ENCODE measurements at regions not wholly inside any gene's neighbourhood (a gene's known extent, or its start where the extent isn't known, plus 50 kb on each side); places are given as distances from the start of the nearest gene placed in this dataset.

DNA sequence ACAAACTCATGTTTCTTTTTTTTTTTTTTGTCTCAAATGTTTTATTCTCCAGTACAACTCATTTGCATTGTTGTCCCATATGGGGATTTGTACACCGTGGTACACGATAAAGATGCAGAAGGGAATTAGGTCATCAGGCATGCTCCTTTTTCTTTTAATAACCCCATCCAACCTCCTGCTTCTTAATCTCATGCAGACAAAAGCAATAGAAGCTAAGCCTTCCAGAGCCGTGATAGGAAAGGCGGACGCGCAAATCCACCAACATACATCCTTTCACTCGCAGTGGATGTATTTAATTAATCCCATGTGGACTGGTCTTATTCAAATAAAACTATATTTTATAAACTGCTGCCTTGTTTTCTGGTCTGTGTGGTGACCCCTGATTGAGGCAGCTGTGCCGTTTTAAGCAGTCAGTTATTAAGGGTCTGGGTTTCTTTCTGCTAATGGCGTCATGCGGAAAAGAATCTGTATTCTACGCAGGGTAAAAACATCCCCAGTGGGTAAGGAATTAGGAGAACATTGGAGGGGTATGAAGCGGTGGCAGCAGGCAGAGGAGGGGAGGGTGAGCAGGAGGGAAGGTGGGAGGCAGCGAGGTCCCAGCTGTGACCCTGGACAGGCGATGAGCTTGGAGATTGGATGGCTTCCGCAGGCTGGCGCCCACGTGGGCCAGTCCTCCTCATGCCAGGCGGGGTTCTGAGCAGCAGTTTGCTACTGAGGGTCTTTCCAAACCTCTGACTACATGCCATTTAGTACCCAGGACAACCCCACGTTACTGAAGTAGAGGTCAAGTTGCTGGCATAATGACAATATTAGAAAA is 172.8 kb downstream of the LINC00237 start:
- DNase-seq = no peak

DNA sequence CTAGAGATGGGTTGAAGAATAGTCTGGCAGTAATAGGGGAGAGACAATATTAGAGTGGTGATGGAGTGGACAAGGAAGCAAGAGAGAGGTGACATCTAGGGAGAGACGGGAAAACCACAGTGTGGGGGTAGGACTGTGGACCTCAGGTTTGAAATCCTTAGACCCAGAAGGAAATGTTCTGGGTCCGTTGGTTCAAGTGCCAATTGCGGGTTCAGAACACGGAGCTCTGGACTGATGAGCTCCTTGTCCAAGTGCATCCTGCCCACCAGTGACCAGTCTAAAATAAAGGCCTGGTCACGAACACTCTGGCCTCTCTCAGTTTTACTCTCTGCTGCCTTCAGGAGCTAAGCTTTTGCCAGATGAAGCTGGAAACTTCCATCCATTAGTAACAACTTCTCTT is 174.0 kb downstream of the LINC00237 start:
- DNase-seq = no peak

DNA sequence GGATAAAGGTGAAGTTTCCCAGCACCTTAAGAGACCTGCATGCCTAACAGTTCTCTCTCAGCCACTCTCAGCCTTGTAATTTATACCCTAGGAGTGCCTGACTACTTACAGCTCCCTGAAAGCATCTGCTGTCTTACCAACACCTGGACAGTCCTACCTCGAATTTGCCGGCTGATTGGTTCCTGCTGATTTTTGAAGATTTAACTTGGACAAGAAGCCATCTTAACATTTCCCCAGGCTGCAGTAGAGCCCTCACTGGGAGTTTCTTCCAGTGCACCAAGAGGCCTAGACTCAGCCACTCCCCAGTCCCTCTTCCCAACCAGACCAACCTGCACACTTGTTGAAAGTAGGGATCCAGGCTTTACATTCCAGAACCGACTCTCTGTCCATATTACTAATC is 174.5 kb downstream of the LINC00237 start:
- no peak for DNase-seq

DNA sequence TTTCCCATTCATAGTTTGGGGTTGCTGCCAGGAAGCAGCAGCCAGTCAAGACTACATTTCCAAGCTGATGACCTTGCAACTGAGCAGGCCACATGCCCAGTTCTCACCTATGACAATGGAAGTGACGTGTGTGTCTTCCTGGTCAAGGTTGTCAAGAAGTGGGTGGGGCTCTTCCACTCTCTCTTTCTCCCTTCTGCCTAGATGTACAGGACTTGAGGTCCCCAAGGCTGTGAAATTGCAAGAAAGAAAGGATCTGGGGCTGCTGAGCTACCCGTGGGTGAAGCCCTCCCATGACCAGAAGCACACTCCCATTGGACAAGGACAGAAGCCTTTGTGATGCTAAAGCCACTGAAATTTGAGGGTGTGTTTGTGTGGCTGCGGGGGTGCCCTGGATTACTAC is 175.1 kb downstream of the LINC00237 start:
- DNase-seq = no peak

DNA sequence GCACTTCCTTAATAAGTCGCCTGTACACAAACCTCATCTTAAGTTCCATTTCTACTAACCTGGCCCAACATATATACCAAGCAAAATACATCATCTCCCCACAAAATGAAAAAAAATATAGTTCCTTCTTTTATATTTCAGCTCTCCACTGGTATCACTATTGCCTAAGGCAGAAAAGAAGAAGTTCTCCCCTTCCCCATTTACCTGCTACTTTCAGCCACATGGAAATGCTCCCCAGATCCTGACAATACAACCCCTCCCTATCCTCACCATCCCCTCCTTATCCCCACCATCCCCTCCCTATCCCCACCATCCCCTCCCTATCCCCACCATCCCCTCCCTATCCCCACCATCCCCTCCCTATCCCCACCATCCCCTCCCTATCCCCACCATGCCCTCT is 175.7 kb downstream of the LINC00237 start:
- no peak for DNase-seq

DNA sequence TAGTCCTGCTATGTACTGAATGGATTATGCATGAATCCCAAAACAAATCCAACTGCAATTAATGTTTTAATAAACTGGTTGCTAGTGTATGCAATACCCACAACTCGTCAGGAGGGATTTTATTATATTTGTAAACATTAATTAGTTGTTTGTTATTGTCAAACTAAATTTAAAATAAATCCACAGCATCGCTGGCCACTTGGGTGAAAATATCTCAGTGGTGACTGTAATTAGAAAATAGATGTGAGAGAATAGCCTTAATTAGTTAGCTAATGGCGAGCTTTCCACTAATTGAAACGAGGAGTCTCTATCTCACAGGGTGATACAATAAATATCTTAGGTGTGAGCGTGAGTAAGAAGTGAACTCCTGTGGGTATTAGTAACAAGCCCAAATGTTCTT is 176.8 kb downstream of the LINC00237 start:
- no peak for DNase-seq

DNA sequence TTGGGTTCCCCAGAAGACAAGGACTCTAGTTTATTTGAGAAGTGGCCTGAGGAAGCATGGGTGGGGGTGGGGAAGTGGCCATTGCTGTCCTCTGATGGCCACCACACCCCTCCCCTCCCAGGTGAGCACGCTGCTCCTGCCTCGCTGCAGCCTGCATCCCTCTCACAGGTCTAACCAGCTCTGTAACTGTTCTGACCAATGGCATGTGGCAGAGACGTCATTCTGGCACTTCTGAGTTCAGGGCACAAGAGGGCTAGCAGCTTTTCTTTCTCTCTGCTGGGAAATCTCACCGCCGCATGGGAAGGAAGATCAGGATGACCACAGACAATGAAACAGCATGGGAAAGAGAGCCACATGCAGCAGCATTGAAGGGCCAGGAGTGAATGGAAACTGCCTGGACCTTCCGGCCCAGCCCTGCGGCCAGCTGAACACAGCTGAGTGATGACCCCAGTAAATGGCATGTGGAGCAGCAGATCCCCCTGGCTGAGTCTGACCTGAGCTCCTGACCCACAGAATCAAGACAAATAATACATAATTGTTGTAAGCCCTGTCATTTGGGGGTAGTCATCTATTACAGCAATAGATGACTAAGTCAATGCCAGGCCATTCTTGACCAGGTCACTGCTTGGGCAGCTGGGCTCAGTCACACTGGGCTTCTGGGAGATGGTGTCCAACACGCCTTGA is 179.8 kb downstream of the LINC00237 start:
- DNase-seq = no peak

DNA sequence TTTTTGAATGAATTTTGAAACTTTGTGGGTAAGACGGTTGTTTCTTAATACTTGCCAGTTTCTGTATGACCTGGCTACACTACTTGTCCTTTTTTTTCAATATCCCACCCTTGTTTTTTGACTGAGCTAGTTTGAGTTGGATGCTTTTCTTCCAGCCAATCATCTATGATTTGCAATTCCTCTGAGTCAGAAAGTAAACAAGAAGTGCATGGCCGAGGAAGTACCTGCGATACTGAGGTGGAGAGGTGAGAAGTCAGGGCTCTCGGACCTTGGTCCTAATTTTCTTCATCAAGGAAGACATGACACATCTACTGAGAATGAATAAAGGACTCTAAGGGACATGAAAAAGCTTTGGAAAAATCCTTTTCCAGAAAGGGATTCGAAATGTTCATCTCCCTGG is 185.7 kb downstream of the LINC00237 start:
- DNase-seq = no peak

DNA sequence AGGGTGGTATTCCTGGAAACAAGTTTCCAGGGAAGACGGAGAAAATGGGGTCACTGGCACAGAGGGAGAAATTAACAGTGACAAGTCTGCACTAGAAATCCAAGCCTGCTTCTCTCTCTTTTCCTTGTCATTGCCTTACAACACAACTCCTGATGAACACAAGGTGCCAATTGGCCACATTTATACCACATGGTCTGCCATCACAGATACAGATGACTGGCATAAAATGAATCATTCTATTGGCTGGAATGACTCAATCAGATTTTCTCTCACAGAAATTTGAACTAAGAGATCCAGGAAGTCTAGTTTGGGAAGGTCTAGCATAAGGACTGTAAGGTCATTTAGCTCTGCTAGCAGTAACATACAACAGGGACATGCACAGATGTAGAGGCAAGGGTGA is 190.3 kb downstream of the LINC00237 start:
- no peak for DNase-seq

DNA sequence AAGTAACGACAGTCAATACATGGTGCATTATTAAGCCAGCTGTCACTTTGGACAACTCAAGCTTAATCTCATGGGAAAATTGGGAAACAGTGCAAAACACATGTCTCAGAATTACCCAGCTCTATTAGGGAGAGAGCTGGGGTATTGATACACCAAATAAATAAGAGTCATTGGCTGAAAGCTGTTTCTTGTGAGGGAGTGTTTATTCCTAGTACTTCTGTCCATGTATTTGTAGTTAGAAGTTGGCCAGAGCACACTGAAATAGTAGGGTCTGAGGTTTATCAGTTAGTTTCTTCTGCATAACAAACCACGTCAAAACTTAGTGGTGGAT is 192.0 kb upstream of the RALGAPA2 start:
- DNase-seq = no peak

DNA sequence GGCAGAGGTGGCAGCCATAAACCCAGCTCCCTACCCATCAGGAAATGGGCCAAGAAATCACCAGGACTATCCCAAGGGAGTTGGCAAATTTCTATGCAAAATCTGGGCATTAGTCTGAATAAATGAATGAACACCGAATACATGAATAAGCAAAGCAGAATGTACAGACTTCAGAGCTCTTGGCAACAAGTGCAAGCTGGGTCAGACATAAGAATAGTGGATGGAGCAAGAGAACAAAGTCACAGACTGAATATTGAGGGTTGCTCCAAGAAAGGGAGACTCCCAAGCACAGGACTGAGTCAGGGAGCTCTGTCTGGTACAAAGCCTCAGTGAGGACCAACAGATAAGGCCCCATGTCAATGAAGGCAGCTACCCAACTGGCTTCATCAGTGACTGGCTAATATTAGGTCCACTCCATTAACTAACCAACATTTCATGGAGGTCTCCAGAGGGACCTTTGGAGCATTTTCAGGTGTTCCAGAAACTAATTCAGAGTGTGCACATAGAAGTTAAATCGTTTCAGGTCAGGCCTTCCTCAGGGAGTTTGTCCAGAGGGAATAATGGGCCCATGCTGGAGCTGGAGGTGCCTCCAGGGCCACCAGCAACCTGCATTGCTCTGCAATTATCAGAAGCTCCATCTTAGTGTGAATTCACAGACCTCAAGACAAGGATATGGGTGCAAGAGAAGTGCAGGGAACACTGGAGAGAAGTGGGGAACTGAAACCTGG is 191.5 kb upstream of the RALGAPA2 start:
- no peak for DNase-seq

DNA sequence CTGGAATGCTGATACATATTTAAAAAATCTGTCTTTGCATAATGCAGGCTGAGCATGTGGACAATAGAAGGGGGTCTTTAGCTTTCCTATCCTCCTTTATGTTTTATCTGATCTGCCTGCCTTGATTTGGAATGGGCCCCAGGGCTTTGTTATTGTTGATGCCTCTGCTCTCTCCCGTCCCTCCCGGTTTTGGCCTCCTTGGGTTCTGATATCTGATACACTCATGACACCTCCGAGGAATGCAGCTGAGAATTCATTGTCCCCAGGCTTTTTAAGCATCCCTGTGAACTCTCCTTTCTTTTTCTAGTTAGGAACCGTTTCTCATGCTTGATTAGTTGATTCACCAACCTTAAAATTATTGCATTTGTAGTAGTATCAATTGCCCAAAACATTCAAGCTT is 185.5 kb upstream of the RALGAPA2 start:
- DNase-seq = no peak

DNA sequence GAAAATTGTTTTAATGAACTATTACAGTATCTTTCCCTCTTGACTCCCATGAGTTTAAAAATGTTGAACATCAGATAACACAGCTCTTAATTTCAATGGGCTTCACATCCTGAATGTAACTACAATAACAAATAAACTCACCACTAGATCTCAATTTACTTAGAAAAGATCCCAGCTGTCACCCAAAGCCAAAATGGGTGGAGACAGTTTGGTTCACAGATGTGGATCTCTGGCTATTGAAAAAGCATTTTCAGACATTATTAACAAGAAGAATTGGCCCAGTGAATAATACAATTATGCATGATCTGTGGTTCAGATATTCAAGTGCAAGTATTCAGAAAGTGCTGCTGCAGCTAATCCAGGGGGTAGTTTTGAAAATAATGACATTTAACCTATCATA is 184.7 kb upstream of the RALGAPA2 start:
- peak; percentile 44 for DNase-seq

DNA sequence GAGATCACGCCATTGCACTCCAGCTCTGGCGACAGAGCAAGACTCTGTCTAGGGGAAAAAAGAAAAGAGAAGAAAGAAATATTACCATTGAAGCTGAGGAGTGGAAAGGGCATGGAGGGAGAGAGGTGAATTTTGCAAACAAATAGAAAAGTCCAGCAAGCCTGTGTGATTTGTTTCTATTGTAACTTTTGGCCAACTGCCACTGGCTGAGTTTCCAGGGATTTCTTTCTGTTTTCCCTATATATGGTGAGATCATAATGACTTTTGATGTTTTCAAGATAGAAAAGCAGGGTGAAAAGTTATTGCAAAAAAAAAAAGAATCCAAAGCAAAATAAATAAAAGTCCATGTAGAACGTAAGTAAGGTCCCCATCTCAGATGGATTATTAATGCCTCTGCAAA is 184.2 kb upstream of the RALGAPA2 start:
- peak; percentile 39 for DNase-seq

DNA sequence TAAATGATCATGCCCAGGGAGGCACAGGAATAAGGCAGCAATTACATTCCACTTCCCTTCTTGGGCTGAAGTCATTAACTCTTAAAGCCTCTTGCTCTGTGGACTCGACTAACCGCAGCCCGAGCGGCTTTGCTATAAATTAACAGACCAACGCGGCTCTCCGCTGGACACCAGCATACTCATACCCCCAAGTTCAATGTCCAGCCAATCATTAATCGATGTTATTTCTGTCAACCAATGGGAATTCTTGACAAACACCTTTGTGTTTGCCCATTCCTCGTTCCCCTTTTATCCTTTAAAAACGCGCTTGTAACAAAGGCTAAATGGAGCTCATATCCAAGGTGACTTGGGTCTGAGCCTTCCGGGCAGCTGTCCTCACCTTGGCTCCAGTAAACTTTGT is 183.1 kb upstream of the RALGAPA2 start:
- no peak for DNase-seq

DNA sequence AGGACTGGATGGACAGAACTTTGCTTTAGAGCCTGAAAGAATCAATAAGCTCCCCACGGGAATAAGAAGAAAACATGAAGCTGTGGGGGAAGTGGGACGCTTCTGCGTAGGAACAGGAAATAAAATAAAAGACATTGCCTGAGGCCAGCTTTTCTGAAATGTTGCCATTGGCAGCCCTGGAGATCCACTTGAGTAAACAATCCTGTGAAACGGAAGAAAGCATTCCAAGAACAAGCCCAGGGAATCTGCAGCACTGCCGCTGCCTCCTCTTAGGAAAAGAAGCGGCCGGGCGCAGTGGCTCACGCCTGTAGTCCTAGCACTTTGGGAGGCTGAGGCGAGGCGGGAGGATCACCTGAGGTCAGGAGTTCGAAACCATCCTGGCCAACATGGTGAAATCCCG is 182.3 kb upstream of the RALGAPA2 start:
- DNase-seq = peak; percentile 63

DNA sequence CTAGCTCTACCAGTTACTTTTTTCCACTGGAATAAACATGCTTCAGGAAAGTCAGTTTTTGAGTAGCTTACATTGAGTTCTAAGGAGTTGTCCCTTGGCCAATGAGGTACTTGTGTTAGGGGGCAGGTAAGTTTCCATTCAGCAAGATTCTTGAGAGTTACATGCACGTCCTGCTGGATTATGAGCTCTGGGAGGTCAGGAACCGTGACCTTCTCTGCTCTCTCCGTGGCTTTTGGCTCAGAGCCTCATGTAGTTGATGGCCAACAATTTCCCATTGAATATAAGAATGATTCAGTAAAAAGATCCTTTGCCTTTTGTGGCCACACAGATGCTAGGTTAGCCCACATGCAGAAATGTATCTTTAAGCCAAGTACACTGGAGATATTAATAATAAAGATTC is 181.8 kb upstream of the RALGAPA2 start:
- DNase-seq = no peak

DNA sequence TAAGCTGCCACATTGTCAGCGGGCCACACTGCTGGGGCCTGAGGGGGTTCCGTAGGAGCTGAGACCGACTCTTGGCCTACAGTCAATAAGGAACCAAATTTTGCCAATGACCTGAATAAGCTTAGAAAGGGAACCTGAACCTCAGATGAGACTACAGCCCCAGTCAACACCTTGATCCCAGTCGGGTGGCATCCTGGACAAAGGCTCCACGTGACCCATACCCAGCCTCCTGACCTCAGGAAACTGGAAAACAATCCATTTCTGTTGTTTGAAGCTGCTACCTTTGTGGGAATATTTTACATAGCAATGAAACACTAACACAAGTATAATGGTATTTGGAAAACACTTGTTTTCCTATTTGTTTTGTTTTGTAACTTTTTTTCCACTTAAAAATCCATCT is 179.9 kb upstream of the RALGAPA2 start:
- DNase-seq = no peak

DNA sequence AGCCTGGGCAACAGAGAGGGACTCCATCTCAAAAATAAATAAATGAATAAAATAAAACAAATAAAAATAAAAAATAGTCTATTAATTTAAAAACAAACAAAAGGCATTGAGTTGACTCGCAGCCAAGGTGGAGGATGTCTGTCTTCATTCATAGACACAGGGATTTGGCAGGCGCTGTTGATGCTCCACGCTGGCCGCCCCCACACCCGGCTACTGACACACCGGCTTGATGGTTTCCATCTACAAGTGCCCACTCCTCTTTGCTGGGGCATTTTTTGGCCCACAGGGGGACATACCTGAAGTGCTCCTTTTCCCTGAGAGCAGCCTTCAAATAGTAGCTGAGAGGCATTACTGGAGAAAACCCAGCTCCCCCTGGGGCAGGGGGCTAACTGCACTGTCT is 178.3 kb upstream of the RALGAPA2 start:
- DNase-seq = no peak

DNA sequence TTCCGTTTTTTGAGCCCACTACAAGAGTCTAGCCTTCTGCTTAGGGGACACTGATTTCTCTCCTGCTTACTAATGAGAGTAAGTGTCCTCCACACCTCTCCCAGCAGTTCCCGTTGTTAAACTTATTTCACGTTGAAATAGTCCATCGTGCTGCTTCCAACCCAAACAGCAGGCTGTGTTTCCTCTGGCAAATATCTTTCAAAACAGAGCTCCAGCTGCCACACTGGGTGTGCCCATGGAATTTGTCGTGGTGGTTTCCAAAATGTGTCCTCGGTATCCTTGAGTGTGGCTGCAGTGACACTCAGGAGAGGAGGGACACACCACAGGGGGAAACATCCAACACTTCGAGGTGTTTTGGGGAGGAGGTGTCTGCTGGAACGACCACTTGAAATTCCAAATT is 176.5 kb upstream of the RALGAPA2 start:
- no peak for DNase-seq

DNA sequence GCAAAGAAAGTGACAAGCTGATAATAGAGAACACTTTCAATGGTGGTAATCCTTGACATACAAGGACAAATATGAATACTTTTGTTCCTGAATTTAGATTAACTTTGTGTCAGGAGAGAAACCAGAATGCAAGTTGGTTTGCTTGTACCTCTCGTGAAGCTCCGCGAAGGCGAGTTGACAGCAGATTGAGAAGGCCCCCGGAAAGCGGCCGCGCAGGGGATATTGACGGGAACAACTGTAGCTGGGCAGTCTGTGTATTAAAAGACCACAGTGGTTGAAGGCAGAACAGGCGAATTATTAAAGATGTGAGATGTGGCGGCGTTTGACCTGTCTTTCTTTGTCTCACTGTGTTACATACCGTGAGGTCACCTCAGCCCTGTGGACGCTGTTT is 175.8 kb upstream of the RALGAPA2 start:
- no peak for DNase-seq

DNA sequence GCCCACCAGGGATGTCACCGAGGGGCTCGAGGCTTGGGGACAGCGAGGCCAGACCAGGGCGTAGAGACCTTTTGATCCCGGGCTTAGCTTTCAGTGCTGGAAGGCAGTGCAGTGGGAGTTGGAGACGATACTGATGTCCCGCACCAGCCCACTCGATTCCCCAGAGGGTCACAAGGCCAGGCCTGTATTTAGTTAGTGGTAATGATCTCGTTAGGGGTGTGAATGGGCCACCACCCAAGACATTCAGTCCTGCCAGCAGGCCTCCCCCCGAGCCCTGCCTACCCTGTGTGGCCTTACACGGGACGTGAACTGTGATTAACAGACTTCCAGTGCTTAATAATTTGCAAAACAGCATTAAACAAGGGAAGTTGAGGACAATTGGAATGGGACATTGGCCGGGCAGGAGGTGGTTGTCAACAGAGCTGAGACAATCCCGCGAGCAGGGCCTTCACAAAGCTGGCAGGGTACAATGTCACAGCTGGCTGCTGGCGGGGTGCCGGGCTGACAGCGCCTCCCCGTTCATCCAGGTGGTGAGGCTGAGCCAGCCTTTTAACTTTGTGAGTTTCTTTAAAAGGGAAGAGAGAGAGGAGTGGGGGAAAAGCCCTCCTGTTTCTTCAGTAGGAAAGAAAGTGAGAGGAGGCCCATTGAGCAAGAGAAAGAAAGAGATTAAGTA is 175.3 kb upstream of the RALGAPA2 start:
- DNase-seq = peak; percentile 17

DNA sequence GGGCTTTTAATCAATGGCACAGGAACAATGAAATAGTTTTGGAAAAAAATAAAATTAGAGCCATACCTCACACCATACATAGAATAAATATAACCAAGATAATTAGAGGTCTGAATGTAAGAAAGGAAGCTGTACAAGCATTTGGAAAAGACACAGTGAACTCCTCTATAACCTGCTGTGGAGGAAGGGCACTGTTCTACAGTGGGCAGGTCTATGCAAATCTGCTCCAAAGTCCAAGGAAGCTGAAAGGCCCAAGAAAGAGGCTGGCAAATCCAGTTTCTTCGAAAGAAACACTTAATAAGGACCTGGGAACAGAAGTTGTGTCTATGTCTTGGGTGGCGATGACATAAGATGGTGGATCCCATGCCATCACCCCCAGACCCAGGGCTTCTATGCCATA is 169.4 kb upstream of the RALGAPA2 start:
- no peak for DNase-seq
